Fibroblast of lung (primary cell): ENCODE measurements at regions not wholly inside any gene's neighbourhood (a gene's known extent, or its start where the extent isn't known, plus 50 kb on each side); places are given as distances from the start of the nearest gene placed in this dataset.

Experiments
- DNase-seq, 2 donors: peaks; one replicate each; pipeline versions ENCODE4 v3.0.0 to v3.0.0-alpha.2; 2010; ENCODE audit warnings: low read depth in 2 of 2
- H2AFZ ChIP-seq: 2 replicates; pipeline ENCODE4 v1.5.1; 2012; ENCODE audit warnings: low read length, control low read depth, inconsistent platforms
- H3K27ac ChIP-seq: 2 replicates; pipeline ENCODE4 v1.5.1; 2011; ENCODE audit warnings: low read length, control low read depth; ENCODE audit not compliant: insufficient read depth
- H3K27me3 ChIP-seq: 2 replicates; pipeline ENCODE4 v1.5.1; 2011; ENCODE audit warnings: mild to moderate bottlenecking, low read length; ENCODE audit not compliant: control insufficient read depth, insufficient read depth
- H3K36me3 ChIP-seq: 2 replicates; pipeline ENCODE4 v1.5.1; 2011; ENCODE audit warnings: low read length; ENCODE audit not compliant: control insufficient read depth, insufficient read depth
- H3K4me1 ChIP-seq: 2 replicates; pipeline ENCODE4 v1.5.1; 2011; ENCODE audit warnings: low read length; ENCODE audit not compliant: control insufficient read depth, insufficient read depth; ENCODE audit errors: extremely low read depth
- H3K4me2 ChIP-seq: 2 replicates; pipeline ENCODE4 v1.5.1; 2011; ENCODE audit warnings: low read length, control low read depth; ENCODE audit not compliant: insufficient read depth; ENCODE audit errors: extremely low read depth
- H3K4me3 ChIP-seq, 4 experiments: fragments of 200-600 bp in 1 of 4; sonication (generic) in 1 of 4; replicated peaks in 1 of 4; 2 replicates each; pipeline ENCODE4 v1.5.1; 2011 to 2016; ENCODE audit warnings: low read length in 4 of 4, low read depth in 3 of 4, mild to moderate bottlenecking in 3 of 4, control low read depth in 2 of 4, inconsistent platforms in 1 of 4, mixed read lengths in 1 of 4; ENCODE audit not compliant: insufficient read depth in 1 of 4; ENCODE audit errors: control extremely low read depth in 1 of 4
- H3K79me2 ChIP-seq: 2 replicates; pipeline ENCODE4 v1.5.1; 2012; ENCODE audit warnings: mild to moderate bottlenecking, low read length, inconsistent platforms; ENCODE audit not compliant: control insufficient read depth, insufficient read depth
- H3K9ac ChIP-seq: 2 replicates; pipeline ENCODE4 v1.5.1; 2011; ENCODE audit warnings: mild to moderate bottlenecking, low read length, control low read depth; ENCODE audit not compliant: insufficient read depth
- H3K9me3 ChIP-seq: 2 replicates; pipeline ENCODE4 v1.5.1; 2012; ENCODE audit warnings: low read depth, low read length; ENCODE audit not compliant: control insufficient read depth, insufficient read depth
- H4K20me1 ChIP-seq: 2 replicates; pipeline ENCODE4 v1.5.1; 2011; ENCODE audit warnings: low read length; ENCODE audit not compliant: control insufficient read depth, insufficient read depth; ENCODE audit errors: extremely low read depth
- EZH2 ChIP-seq: IDR thresholded peaks from 2 replicates; pipeline ENCODE4 v1.5.1; 2012; ENCODE audit warnings: low read length, control low read depth, mild to moderate bottlenecking; ENCODE audit errors: missing control alignments
- TF ChIP-seq, protein P1 (sequence below), 2 donors: IDR thresholded peaks in 1 of 2; conservative IDR thresholded peaks in 1 of 2; 1 replicate in 1 of 2; 2 replicates in 1 of 2; pipeline ENCODE4 v1.5.1; 2011 to 2012; ENCODE audit warnings: low read length in 2 of 2, control low read depth in 1 of 2, inconsistent platforms in 1 of 2, low read depth in 1 of 2, mild to moderate bottlenecking in 1 of 2

DNA sequence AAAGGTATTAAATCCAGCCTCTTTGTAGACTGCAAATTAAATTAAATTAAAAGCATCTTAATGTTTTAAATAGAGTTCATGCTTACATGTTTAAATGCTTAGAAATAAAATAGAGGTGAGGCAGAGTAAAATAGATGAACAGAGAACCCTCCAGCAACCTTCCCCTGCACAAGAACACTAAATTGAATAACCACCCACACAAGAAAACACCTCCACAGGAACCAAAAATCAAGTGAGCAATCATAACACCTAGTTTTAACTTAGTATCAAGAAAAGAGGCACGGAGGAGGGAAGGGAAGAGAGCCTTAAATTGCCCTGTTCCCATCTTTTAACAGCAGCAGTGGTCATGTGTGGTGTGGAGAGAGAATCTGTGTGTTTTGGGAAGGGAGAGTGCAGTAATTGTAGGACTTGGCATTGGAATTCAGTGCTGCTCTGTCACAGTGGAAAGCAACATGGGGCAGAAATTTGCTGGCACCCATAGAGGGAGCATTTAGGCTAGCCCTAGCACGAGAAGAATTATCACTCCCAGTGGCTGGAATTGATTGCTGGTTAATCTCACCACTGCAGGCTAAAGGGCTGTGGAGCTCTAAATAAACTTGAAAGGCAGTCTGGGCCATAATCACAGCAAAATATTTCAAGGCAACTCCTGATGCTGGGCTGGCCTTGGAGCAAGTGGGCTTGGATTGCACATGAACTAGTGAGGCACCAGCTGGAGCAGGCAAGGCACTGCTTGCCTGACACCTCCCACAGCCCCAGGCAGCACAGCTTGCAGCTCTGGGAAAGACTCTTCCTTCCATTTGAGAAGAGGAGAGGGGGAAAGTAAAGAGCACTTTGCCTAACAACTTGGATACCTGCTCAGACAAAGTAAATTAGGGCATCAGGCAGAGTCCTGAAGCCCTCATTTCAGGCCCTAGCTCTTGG lies 1478.8 kb downstream of the NCAM2 start:
- H3K9me3 ChIP-seq = no peaks in the 10 kb centered on the region
- no peak overlapping the region for H3K4me2 ChIP-seq
- no peak overlapping the region for H2AFZ ChIP-seq
- no peak overlapping the region for H3K27ac ChIP-seq
- H3K36me3 ChIP-seq = no peaks in the 10 kb centered on the region
- no peaks in the 10 kb centered on the region for H3K27me3 ChIP-seq
- no peak overlapping the region for H3K9ac ChIP-seq
- no peak for DNase-seq
- H3K4me1 ChIP-seq = no peaks in the 10 kb centered on the region
- no peaks in the 10 kb centered on the region for H4K20me1 ChIP-seq
- TF ChIP-seq EZH2 = no peak
- TF ChIP-seq, protein P1, sequence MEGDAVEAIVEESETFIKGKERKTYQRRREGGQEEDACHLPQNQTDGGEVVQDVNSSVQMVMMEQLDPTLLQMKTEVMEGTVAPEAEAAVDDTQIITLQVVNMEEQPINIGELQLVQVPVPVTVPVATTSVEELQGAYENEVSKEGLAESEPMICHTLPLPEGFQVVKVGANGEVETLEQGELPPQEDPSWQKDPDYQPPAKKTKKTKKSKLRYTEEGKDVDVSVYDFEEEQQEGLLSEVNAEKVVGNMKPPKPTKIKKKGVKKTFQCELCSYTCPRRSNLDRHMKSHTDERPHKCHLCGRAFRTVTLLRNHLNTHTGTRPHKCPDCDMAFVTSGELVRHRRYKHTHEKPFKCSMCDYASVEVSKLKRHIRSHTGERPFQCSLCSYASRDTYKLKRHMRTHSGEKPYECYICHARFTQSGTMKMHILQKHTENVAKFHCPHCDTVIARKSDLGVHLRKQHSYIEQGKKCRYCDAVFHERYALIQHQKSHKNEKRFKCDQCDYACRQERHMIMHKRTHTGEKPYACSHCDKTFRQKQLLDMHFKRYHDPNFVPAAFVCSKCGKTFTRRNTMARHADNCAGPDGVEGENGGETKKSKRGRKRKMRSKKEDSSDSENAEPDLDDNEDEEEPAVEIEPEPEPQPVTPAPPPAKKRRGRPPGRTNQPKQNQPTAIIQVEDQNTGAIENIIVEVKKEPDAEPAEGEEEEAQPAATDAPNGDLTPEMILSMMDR (conservative IDR thresholded peaks at IDR 0.05 in 1 of 2, IDR thresholded peaks at IDR 0.05 in 1 of 2; ENCODE audit: low read depth in 1 of 2, low read length in 2 of 2) = no peak
- H3K79me2 ChIP-seq = no peaks in the 10 kb centered on the region
- no peak overlapping the region for H3K4me3 ChIP-seq

DNA sequence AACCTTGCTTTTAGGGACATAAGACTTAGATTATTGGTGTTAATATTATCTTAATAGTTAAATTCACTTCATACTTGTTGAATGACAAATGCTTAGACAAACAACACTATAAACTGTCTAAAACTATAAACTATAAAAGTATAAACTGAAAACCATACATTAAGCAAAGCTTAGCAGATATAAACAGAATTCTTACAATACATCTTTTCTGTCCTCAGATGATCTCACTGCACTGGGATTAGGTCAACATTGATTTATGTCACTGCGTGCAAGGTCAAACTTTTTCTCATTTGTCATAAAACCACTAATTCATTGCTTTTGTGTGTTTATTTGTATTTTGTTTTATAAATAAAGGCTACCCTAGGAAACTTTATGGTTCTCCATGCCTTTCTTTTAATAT lies 1491.8 kb downstream of the NCAM2 start:
- Histone ChIP-seq H3K4me1 (no peaks in the 10 kb centered on the region), H3K27ac (no peak overlapping the region), H3K36me3 (no peaks in the 10 kb centered on the region), H2AFZ (no peak overlapping the region), H3K9me3 (no peaks in the 10 kb centered on the region), H3K79me2 (no peaks in the 10 kb centered on the region), H3K9ac (no peak overlapping the region), H3K27me3 (no peaks in the 10 kb centered on the region), H3K4me2 (no peak overlapping the region), H4K20me1 (no peaks in the 10 kb centered on the region), H3K4me3 (no peak overlapping the region)
- no peak for DNase-seq
- TF ChIP-seq EZH2 = no peak
- TF ChIP-seq, protein P1 (conservative IDR thresholded peaks at IDR 0.05 in 1 of 2, IDR thresholded peaks at IDR 0.05 in 1 of 2; ENCODE audit: low read depth in 1 of 2, low read length in 2 of 2) = no peak

DNA sequence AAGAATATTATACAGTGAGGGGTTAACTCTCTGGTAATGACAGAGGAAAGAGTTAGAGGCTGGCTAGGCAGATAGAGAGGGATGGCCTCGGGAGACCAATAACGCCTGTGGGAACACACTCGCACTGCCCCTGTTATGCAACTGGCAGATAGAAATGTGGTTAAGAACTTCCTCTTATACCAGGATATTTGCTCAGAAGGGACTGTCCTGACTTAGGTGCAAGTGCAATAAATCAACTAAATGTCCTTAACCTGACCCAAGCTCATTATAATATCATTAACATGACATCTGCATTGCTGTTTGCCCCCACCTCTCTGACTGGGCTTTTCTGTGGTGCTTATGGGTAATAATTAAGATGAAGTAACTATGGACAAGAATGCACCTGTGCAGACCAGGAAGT lies 1518.0 kb downstream of the NCAM2 start:
- H3K36me3 ChIP-seq = no peaks in the 10 kb centered on the region
- no peak for DNase-seq
- H3K4me2 ChIP-seq = no peak overlapping the region
- H3K9me3 ChIP-seq = no peaks in the 10 kb centered on the region
- no peak overlapping the region for H3K9ac ChIP-seq
- no peaks in the 10 kb centered on the region for H3K79me2 ChIP-seq
- no peak overlapping the region for H2AFZ ChIP-seq
- H4K20me1 ChIP-seq = no peaks in the 10 kb centered on the region
- H3K27ac ChIP-seq = no peak overlapping the region
- no peaks in the 10 kb centered on the region for H3K27me3 ChIP-seq
- H3K4me3 ChIP-seq = no peak overlapping the region
- TF ChIP-seq, protein P1 (conservative IDR thresholded peaks at IDR 0.05 in 1 of 2, IDR thresholded peaks at IDR 0.05 in 1 of 2; ENCODE audit: low read depth in 1 of 2, low read length in 2 of 2) = no peak
- no peak for TF ChIP-seq EZH2
- no peaks in the 10 kb centered on the region for H3K4me1 ChIP-seq
